Stimulated activated CD8-positive, alpha-beta memory T cell treated with anti-CD3 and anti-CD28 coated beads, Interleukin-4, amount 100 ng/mL, for 1 hour (primary cell): ENCODE measurements at regions not wholly inside any gene's neighbourhood (a gene's known extent, or its start where the extent isn't known, plus 50 kb on each side); places are given as distances from the start of the nearest gene placed in this dataset.
"Not testable (repeated sequence)": the region's sequence is repeated elsewhere in the genome, so short reads cannot be mapped to it uniquely, and the experiment has no call there.

Source experiments
- DNase-seq, 2 donors: peaks; one replicate each; pipeline ENCODE4 v3.0.0-alpha.2; 2020; ENCODE audit warnings: low read depth in 2 of 2, low spot score in 1 of 2

- no peak for DNase-seq
Measured at GRCh38 chr3:150248116-150248887, 159.8 kb upstream of the TSC22D2 start.

GRCh38 chr3:150247441-150247840 is 160.7 kb upstream of the TSC22D2 start:
- no peak for DNase-seq

- DNase-seq, result no peak
Measured at GRCh38 chr3:150243466-150243865, 164.6 kb upstream of the TSC22D2 start.

- no peak for DNase-seq
Measured at GRCh38 chr3:150242220-150242936, 165.7 kb upstream of the TSC22D2 start.

GRCh38 chr3:150240891-150241290 is 167.2 kb upstream of the TSC22D2 start:
- no peak for DNase-seq

GRCh38 chr3:150239766-150240165 is 168.3 kb upstream of the TSC22D2 start:
- no peak for DNase-seq

GRCh38 chr3:150238995-150239619 is 169.0 kb upstream of the TSC22D2 start:
- no peak for DNase-seq

- DNase-seq, result no peak
Measured at GRCh38 chr3:150238048-150238802, 169.9 kb upstream of the TSC22D2 start.

GRCh38 chr3:150237490-150237889 is 170.6 kb upstream of the TSC22D2 start:
- no peak for DNase-seq

- no peak for DNase-seq
Measured at GRCh38 chr3:150236316-150237082, 171.6 kb upstream of the TSC22D2 start.

- no peak for DNase-seq
Measured at GRCh38 chr3:150235799-150236198, 172.3 kb upstream of the TSC22D2 start.

GRCh38 chr3:150232992-150233451 is 175.1 kb upstream of the TSC22D2 start:
- no peak for DNase-seq

- DNase-seq, result no peak
Measured at GRCh38 chr3:150230037-150230436, 178.1 kb upstream of the TSC22D2 start.

- DNase-seq, result not testable (repeated sequence)
Measured at GRCh38 chr3:150228626-150229025, 179.5 kb upstream of the TSC22D2 start.

GRCh38 chr3:150227839-150228238 is 180.3 kb upstream of the TSC22D2 start:
- no peak for DNase-seq

GRCh38 chr3:150225986-150226385 is 182.1 kb upstream of the TSC22D2 start:
- no peak for DNase-seq

GRCh38 chr3:150223558-150223957 is 184.5 kb upstream of the TSC22D2 start:
- DNase-seq, result no peak

GRCh38 chr3:150222691-150223489 is 185.2 kb upstream of the TSC22D2 start:
- DNase-seq, result no peak

GRCh38 chr3:150221904-150222523 is 186.1 kb upstream of the TSC22D2 start:
- no peak for DNase-seq
